Suprapubic skin (tissue), 4 donors: ENCODE measurements at regions not wholly inside any gene's neighbourhood (a gene's known extent, or its start where the extent isn't known, plus 50 kb on each side); places are given as distances from the start of the nearest gene placed in this dataset.

Experiments
- POLR2A ChIP-seq, 2 donors: fragments of 450-650 bp; IDR thresholded peaks; one replicate each; pipeline ENCODE4 v1.6.1; 2017; ENCODE audit warnings: antibody characterized with exemption in 2 of 2, mild to moderate bottlenecking in 2 of 2, moderate library complexity in 2 of 2
- POLR2AphosphoS5 ChIP-seq, 3 donors: sonication (generic); formaldehyde crosslinking; IDR thresholded peaks; one replicate each; pipeline ENCODE4 v1.6.1; 2017; ENCODE audit warnings: antibody characterized with exemption in 3 of 3
- TF ChIP-seq, protein P1 (sequence below), 2 donors: fragments of 200-600 bp in 1 of 2; fragments of 450-650 bp in 1 of 2; sonication (generic) in 1 of 2; IDR thresholded peaks; one replicate each; pipeline ENCODE4 v1.5.1; 2016 to 2019; ENCODE audit warnings: antibody characterized with exemption in 2 of 2, mild to moderate bottlenecking in 1 of 2, moderate library complexity in 1 of 2

DNA sequence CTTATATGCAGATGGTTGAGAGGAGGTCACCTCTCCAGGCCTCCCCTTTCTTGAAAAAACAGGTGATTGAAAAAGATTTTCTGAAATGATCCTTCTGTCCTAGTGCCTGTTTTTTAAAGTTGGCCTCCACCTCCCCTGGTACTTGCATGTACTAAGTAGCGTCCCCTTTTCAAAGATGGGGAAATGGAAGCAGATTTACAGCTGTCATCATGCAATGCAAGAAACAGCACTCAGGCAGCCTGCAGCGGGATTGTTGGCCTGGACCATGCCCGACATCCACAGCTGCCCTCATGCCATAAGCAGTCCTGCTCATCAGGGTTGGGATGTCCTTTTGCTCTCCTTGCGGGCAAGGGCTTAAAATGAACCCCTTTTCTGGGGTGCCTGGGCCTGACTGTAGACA is 127.2 kb upstream of the MGMT start:
- TF ChIP-seq POLR2AphosphoS5 (IDR thresholded peaks at IDR 0.05) (no peak), POLR2A (IDR thresholded peaks at IDR 0.05) (no peak)
- TF ChIP-seq, protein P1, sequence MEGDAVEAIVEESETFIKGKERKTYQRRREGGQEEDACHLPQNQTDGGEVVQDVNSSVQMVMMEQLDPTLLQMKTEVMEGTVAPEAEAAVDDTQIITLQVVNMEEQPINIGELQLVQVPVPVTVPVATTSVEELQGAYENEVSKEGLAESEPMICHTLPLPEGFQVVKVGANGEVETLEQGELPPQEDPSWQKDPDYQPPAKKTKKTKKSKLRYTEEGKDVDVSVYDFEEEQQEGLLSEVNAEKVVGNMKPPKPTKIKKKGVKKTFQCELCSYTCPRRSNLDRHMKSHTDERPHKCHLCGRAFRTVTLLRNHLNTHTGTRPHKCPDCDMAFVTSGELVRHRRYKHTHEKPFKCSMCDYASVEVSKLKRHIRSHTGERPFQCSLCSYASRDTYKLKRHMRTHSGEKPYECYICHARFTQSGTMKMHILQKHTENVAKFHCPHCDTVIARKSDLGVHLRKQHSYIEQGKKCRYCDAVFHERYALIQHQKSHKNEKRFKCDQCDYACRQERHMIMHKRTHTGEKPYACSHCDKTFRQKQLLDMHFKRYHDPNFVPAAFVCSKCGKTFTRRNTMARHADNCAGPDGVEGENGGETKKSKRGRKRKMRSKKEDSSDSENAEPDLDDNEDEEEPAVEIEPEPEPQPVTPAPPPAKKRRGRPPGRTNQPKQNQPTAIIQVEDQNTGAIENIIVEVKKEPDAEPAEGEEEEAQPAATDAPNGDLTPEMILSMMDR (IDR thresholded peaks at IDR 0.05): no peak
